HEK293T (cell line): ENCODE measurements at regions not wholly inside any gene's neighbourhood (a gene's known extent, or its start where the extent isn't known, plus 50 kb on each side); places are given as distances from the start of the nearest gene placed in this dataset.

Experiments used
- ARNT ChIP-seq: fragments of 450-650 bp; IDR thresholded peaks from 2 replicates; pipeline ENCODE4 v1.6.1; 2017; ENCODE audit warnings: mild to moderate bottlenecking
- BHLHE40 ChIP-seq: fragments of 450-650 bp; IDR thresholded peaks from 2 replicates; pipeline ENCODE4 v1.6.1; 2016; ENCODE audit warnings: mild to moderate bottlenecking, moderate library complexity, borderline replicate concordance
- CTBP1 ChIP-seq: fragments of 450-650 bp; IDR thresholded peaks from 2 replicates; pipeline ENCODE4 v1.6.1; 2016; ENCODE audit warnings: borderline replicate concordance
- ELF4 ChIP-seq: fragments of 450-650 bp; IDR thresholded peaks from 2 replicates; pipeline ENCODE4 v1.6.1; 2017; ENCODE audit warnings: antibody characterized with exemption
- FOXA1 ChIP-seq: fragments of 450-650 bp; IDR thresholded peaks from 2 replicates; pipeline ENCODE4 v1.6.1; 2016; ENCODE audit warnings: mild to moderate bottlenecking
- FOXK2 ChIP-seq: fragments of 450-650 bp; IDR thresholded peaks from 2 replicates; pipeline ENCODE4 v1.6.1; 2016; ENCODE audit warnings: mild to moderate bottlenecking
- FOXM1 ChIP-seq: fragments of 450-650 bp; IDR thresholded peaks from 2 replicates; pipeline ENCODE4 v1.6.1; 2017; ENCODE audit warnings: mild to moderate bottlenecking, borderline replicate concordance
- HDGF ChIP-seq: fragments of 450-650 bp; IDR thresholded peaks from 2 replicates; pipeline ENCODE4 v1.6.1; 2017; ENCODE audit warnings: antibody characterized with exemption, borderline replicate concordance
- NFRKB ChIP-seq: fragments of 450-650 bp; IDR thresholded peaks from 2 replicates; pipeline ENCODE4 v1.6.1; 2016; ENCODE audit warnings: mild to moderate bottlenecking, moderate library complexity
- PKNOX1 ChIP-seq: fragments of 450-650 bp; IDR thresholded peaks from 2 replicates; pipeline ENCODE4 v1.6.1; 2016
- SP1 ChIP-seq: fragments of 450-650 bp; IDR thresholded peaks from 2 replicates; pipeline ENCODE4 v1.6.1; 2017
- SUZ12 ChIP-seq: fragments of 450-650 bp; IDR thresholded peaks from 2 replicates; pipeline ENCODE4 v1.6.1; 2016; ENCODE audit warnings: mild to moderate bottlenecking
- TARDBP ChIP-seq: fragments of 450-650 bp; IDR thresholded peaks from 2 replicates; pipeline ENCODE4 v1.6.1; 2016

- TF ChIP-seq ELF4 (no peak), SP1 (no peak), PKNOX1 (no peak), TARDBP (no peak), FOXA1 (no peak), HDGF (no peak), SUZ12 (no peak), FOXK2 (no peak), ARNT (no peak), BHLHE40 (no peak), FOXM1 (no peak), CTBP1 (no peak), NFRKB (no peak)
These were observed 838.2 kb downstream of the SLITRK6 start for GRCh38 chr13:84961023-84961422.
